22Rv1 (cell line): ENCODE measurements at regions not wholly inside any gene's neighbourhood (a gene's known extent, or its start where the extent isn't known, plus 50 kb on each side); places are given as distances from the start of the nearest gene placed in this dataset.
"Not testable (repeated sequence)": the region's sequence is repeated elsewhere in the genome, so short reads cannot be mapped to it uniquely, and the experiment has no call there.

Source experiments
- CTCF ChIP-seq: fragments of 450-650 bp; IDR thresholded peaks from 2 replicates; pipeline ENCODE4 v1.5.1; 2017; ENCODE audit warnings: mild to moderate bottlenecking
- ZFX ChIP-seq: fragments of 450-650 bp; IDR thresholded peaks from 2 replicates; pipeline ENCODE4 v1.6.1; 2017; ENCODE audit warnings: antibody characterized with exemption, borderline replicate concordance

GRCh38 chr16:34064602-34065001 lies 605.2 kb downstream of the TP53TG3F start:
- TF ChIP-seq CTCF, ZFX: not testable (repeated sequence)
